ENCODE measurements at regions not wholly inside any gene's neighbourhood (a gene's known extent, or its start where the extent isn't known, plus 50 kb on each side); places are given as distances from the start of the nearest gene placed in this dataset.

GRCh38 chr16:65415460-65415859, 293.6 kb upstream of the CDH11 start:
- Histone ChIP-seq H3K27me3 (ENCODE audit: control insufficient read depth, insufficient read depth, low read length) (no peaks in the 10 kb centered on the region), H3K4me3 (ENCODE audit: low read depth, low read length) (no peak overlapping the region), H3K36me3 (ENCODE audit: control insufficient read depth, insufficient read depth, low read length) (no peaks in the 10 kb centered on the region)
- FAIRE-seq (no peak), DNase-seq (ENCODE audit: low read depth) (peak; percentile 60)
- TF ChIP-seq CTCF (IDR thresholded peaks at IDR 0.05; ENCODE audit: insufficient read depth, low read length, severe bottlenecking) = no peak

- H3K36me3 ChIP-seq (ENCODE audit: control insufficient read depth, insufficient read depth, low read length) = no peaks in the 10 kb centered on the region
- H3K27me3 ChIP-seq (ENCODE audit: control insufficient read depth, insufficient read depth, low read length) = no peaks in the 10 kb centered on the region
- no peak overlapping the region for H3K4me3 ChIP-seq (ENCODE audit: low read depth, low read length)
- FAIRE-seq (no peak), DNase-seq (ENCODE audit: low read depth) (peak; percentile 91)
- TF ChIP-seq CTCF (IDR thresholded peaks at IDR 0.05; ENCODE audit: insufficient read depth, low read length, severe bottlenecking) = no peak
These were observed 292.6 kb upstream of the CDH11 start for GRCh38 chr16:65414284-65414984.

GRCh38 chr16:65413861-65414260, 292.0 kb upstream of the CDH11 start:
- Histone ChIP-seq H3K36me3 (ENCODE audit: control insufficient read depth, insufficient read depth, low read length) (no peaks in the 10 kb centered on the region), H3K27me3 (ENCODE audit: control insufficient read depth, insufficient read depth, low read length) (no peaks in the 10 kb centered on the region), H3K4me3 (ENCODE audit: low read depth, low read length) (no peak overlapping the region)
- no peak for FAIRE-seq
- no peak for TF ChIP-seq CTCF (IDR thresholded peaks at IDR 0.05; ENCODE audit: insufficient read depth, low read length, severe bottlenecking)
- peak; percentile 13 for DNase-seq (ENCODE audit: low read depth)

- TF ChIP-seq CTCF (IDR thresholded peaks at IDR 0.05; ENCODE audit: insufficient read depth, low read length, severe bottlenecking) = no peak
- no peak overlapping the region for H3K4me3 ChIP-seq (ENCODE audit: low read depth, low read length)
- no peak for FAIRE-seq
- H3K36me3 ChIP-seq (ENCODE audit: control insufficient read depth, insufficient read depth, low read length) = no peaks in the 10 kb centered on the region
- DNase-seq (ENCODE audit: low read depth) = peak; percentile 83
- H3K27me3 ChIP-seq (ENCODE audit: control insufficient read depth, insufficient read depth, low read length) = no peaks in the 10 kb centered on the region
These were observed 288.9 kb upstream of the CDH11 start for GRCh38 chr16:65410801-65411200.

GRCh38 chr16:65409510-65409909, 287.6 kb upstream of the CDH11 start:
- H3K36me3 ChIP-seq (ENCODE audit: control insufficient read depth, insufficient read depth, low read length) = no peaks in the 10 kb centered on the region
- FAIRE-seq (no peak), DNase-seq (ENCODE audit: low read depth) (peak; percentile 84)
- H3K27me3 ChIP-seq (ENCODE audit: control insufficient read depth, insufficient read depth, low read length) = no peaks in the 10 kb centered on the region
- TF ChIP-seq CTCF (IDR thresholded peaks at IDR 0.05; ENCODE audit: insufficient read depth, low read length, severe bottlenecking) = no peak
- H3K4me3 ChIP-seq (ENCODE audit: low read depth, low read length) = no peak overlapping the region

GRCh38 chr16:65406933-65407332, 285.1 kb upstream of the CDH11 start:
- no peak for DNase-seq (ENCODE audit: low read depth)
- FAIRE-seq = no peak
- H3K27me3 ChIP-seq (ENCODE audit: control insufficient read depth, insufficient read depth, low read length) = no peaks in the 10 kb centered on the region
- TF ChIP-seq CTCF (IDR thresholded peaks at IDR 0.05; ENCODE audit: insufficient read depth, low read length, severe bottlenecking) = no peak
- H3K4me3 ChIP-seq (ENCODE audit: low read depth, low read length) = no peak overlapping the region
- H3K36me3 ChIP-seq (ENCODE audit: control insufficient read depth, insufficient read depth, low read length) = no peaks in the 10 kb centered on the region

Data from bronchial epithelial cell (primary cell).